ENCODE measurements at regions not wholly inside any gene's neighbourhood (a gene's known extent, or its start where the extent isn't known, plus 50 kb on each side); places are given as distances from the start of the nearest gene placed in this dataset.

- DNase-seq: no peak
- H3K4me1 ChIP-seq: no peaks in the 10 kb centered on the region
- no peaks in the 10 kb centered on the region for H3K36me3 ChIP-seq
These were observed 139.2 kb downstream of the ADAMTS15 start for GRCh38 chr11:130587658-130588057.

GRCh38 chr11:130588471-130588870, 140.0 kb downstream of the ADAMTS15 start:
- DNase-seq: no peak
- no peak overlapping the region for H3K27ac ChIP-seq
- H3K27me3 ChIP-seq: no peaks in the 10 kb centered on the region
- no peaks in the 10 kb centered on the region for H3K36me3 ChIP-seq
- no peak overlapping the region for H3K4me3 ChIP-seq
- H3K9me3 ChIP-seq (replicated peaks): no peaks in the 10 kb centered on the region
- H3K4me1 ChIP-seq: no peaks in the 10 kb centered on the region

More at GRCh38 chr11:130587658-130588057, 139.2 kb downstream of the ADAMTS15 start:
- no peaks in the 10 kb centered on the region for H3K9me3 ChIP-seq (replicated peaks)
- H3K27me3 ChIP-seq: no peaks in the 10 kb centered on the region
- no peak overlapping the region for H3K4me3 ChIP-seq
- no peak overlapping the region for H3K27ac ChIP-seq

GRCh38 chr11:130592056-130592455, 143.6 kb downstream of the ADAMTS15 start:
- peak in 1 of 2 experiments; percentile 20 for DNase-seq
- Histone ChIP-seq H3K27ac (no peak overlapping the region), H3K4me1 (no peaks in the 10 kb centered on the region), H3K9me3 (replicated peaks) (no peaks in the 10 kb centered on the region), H3K27me3 (no peaks in the 10 kb centered on the region), H3K36me3 (no peaks in the 10 kb centered on the region), H3K4me3 (no peak overlapping the region)

GRCh38 chr11:130593064-130593463, 144.6 kb downstream of the ADAMTS15 start:
- no peaks in the 10 kb centered on the region for H3K27me3 ChIP-seq
- no peaks in the 10 kb centered on the region for H3K36me3 ChIP-seq
- H3K9me3 ChIP-seq (replicated peaks): no peaks in the 10 kb centered on the region
- H3K4me1 ChIP-seq: no peaks in the 10 kb centered on the region
- DNase-seq: no peak
- H3K27ac ChIP-seq: no peak overlapping the region
- H3K4me3 ChIP-seq: no peak overlapping the region

- H3K4me1 ChIP-seq: peaks cover 8% of the 10 kb centered on the region
- no peak overlapping the region for H3K4me3 ChIP-seq
- no peak for DNase-seq
- no peak overlapping the region for H3K27ac ChIP-seq
- H3K27me3 ChIP-seq: no peaks in the 10 kb centered on the region
- no peaks in the 10 kb centered on the region for H3K9me3 ChIP-seq (replicated peaks)
- no peaks in the 10 kb centered on the region for H3K36me3 ChIP-seq
These were observed 150.0 kb downstream of the ADAMTS15 start for GRCh38 chr11:130598433-130598832.

- H3K27me3 ChIP-seq: no peaks in the 10 kb centered on the region
- H3K27ac ChIP-seq: no peak overlapping the region
- H3K4me1 ChIP-seq: peaks cover 8% of the 10 kb centered on the region
- no peak overlapping the region for H3K4me3 ChIP-seq
- H3K9me3 ChIP-seq (replicated peaks): no peaks in the 10 kb centered on the region
- peak in 1 of 2 experiments; percentile 14 for DNase-seq
- H3K36me3 ChIP-seq: no peaks in the 10 kb centered on the region
These were observed 150.7 kb downstream of the ADAMTS15 start for GRCh38 chr11:130599073-130599654.

- H3K36me3 ChIP-seq: no peaks in the 10 kb centered on the region
- no peak overlapping the region for H3K4me3 ChIP-seq
- H3K4me1 ChIP-seq: peaks cover 8% of the 10 kb centered on the region
- DNase-seq: no peak
- H3K27ac ChIP-seq: peak overlapping the region; percentile 58; the same call in 1 of the 2 replicates
- H3K9me3 ChIP-seq (replicated peaks): no peaks in the 10 kb centered on the region
- no peaks in the 10 kb centered on the region for H3K27me3 ChIP-seq
These were observed 151.7 kb downstream of the ADAMTS15 start for GRCh38 chr11:130600139-130600538.

- no peak for DNase-seq
- Histone ChIP-seq H3K4me3 (no peak overlapping the region), H3K9me3 (replicated peaks) (no peaks in the 10 kb centered on the region), H3K27me3 (no peaks in the 10 kb centered on the region), H3K4me1 (peaks cover 8% of the 10 kb centered on the region), H3K36me3 (no peaks in the 10 kb centered on the region), H3K27ac (peak overlapping the region; percentile 58; the same call in 1 of the 2 replicates)
These were observed 152.2 kb downstream of the ADAMTS15 start for GRCh38 chr11:130600616-130601015.

- H3K27me3 ChIP-seq: no peaks in the 10 kb centered on the region
- peak overlapping the region; percentile 58 for H3K27ac ChIP-seq
- H3K4me1 ChIP-seq: peaks cover 8% of the 10 kb centered on the region
- peak; percentile 51 to 59 for DNase-seq
- no peak overlapping the region for H3K4me3 ChIP-seq
- no peaks in the 10 kb centered on the region for H3K36me3 ChIP-seq
- no peaks in the 10 kb centered on the region for H3K9me3 ChIP-seq (replicated peaks)
These were observed 152.7 kb downstream of the ADAMTS15 start for GRCh38 chr11:130601141-130601540.

- no peak overlapping the region for H3K4me3 ChIP-seq
- peak overlapping the region; percentile 58 for H3K27ac ChIP-seq
- H3K4me1 ChIP-seq: peaks cover 8% of the 10 kb centered on the region
- H3K9me3 ChIP-seq (replicated peaks): no peaks in the 10 kb centered on the region
- no peaks in the 10 kb centered on the region for H3K36me3 ChIP-seq
- DNase-seq: peak; percentile 49 to 61
- no peaks in the 10 kb centered on the region for H3K27me3 ChIP-seq
These were observed 153.5 kb downstream of the ADAMTS15 start for GRCh38 chr11:130601764-130602460.

GRCh38 chr11:130602641-130603334, 154.3 kb downstream of the ADAMTS15 start:
- Histone ChIP-seq H3K36me3 (no peaks in the 10 kb centered on the region), H3K4me3 (no peak overlapping the region), H3K27me3 (no peaks in the 10 kb centered on the region), H3K9me3 (replicated peaks) (no peaks in the 10 kb centered on the region), H3K4me1 (peaks cover 10% of the 10 kb centered on the region), H3K27ac (no peak overlapping the region)
- DNase-seq: no peak

GRCh38 chr11:130603335-130603906, 155.0 kb downstream of the ADAMTS15 start:
- Histone ChIP-seq H3K4me3 (no peak overlapping the region), H3K27ac (no peak overlapping the region)

GRCh38 chr11:130604606-130605005, 156.2 kb downstream of the ADAMTS15 start:
- H3K4me1 ChIP-seq: peaks cover 10% of the 10 kb centered on the region
- no peaks in the 10 kb centered on the region for H3K36me3 ChIP-seq
- no peaks in the 10 kb centered on the region for H3K27me3 ChIP-seq
- H3K9me3 ChIP-seq (replicated peaks): no peaks in the 10 kb centered on the region
- no peak overlapping the region for H3K4me3 ChIP-seq
- H3K27ac ChIP-seq: no peak overlapping the region
- no peak for DNase-seq

More at GRCh38 chr11:130603335-130603906, 155.0 kb downstream of the ADAMTS15 start:
- no peaks in the 10 kb centered on the region for H3K36me3 ChIP-seq
- H3K9me3 ChIP-seq (replicated peaks): no peaks in the 10 kb centered on the region
- DNase-seq: no peak
- H3K27me3 ChIP-seq: no peaks in the 10 kb centered on the region
- H3K4me1 ChIP-seq: peaks cover 10% of the 10 kb centered on the region

- Histone ChIP-seq H3K4me3 (no peak overlapping the region), H3K4me1 (peaks cover 5% of the 10 kb centered on the region; the same call in 1 of the 2 replicates), H3K27me3 (no peaks in the 10 kb centered on the region), H3K27ac (no peak overlapping the region), H3K36me3 (no peaks in the 10 kb centered on the region), H3K9me3 (replicated peaks) (no peaks in the 10 kb centered on the region)
- DNase-seq: peak in 1 of 2 experiments; percentile 6
These were observed 157.7 kb downstream of the ADAMTS15 start for GRCh38 chr11:130606178-130606577.

Data from SJCRH30 (cell line).